ENCODE measurements at regions not wholly inside any gene's neighbourhood (a gene's known extent, or its start where the extent isn't known, plus 50 kb on each side); places are given as distances from the start of the nearest gene placed in this dataset.

DNA sequence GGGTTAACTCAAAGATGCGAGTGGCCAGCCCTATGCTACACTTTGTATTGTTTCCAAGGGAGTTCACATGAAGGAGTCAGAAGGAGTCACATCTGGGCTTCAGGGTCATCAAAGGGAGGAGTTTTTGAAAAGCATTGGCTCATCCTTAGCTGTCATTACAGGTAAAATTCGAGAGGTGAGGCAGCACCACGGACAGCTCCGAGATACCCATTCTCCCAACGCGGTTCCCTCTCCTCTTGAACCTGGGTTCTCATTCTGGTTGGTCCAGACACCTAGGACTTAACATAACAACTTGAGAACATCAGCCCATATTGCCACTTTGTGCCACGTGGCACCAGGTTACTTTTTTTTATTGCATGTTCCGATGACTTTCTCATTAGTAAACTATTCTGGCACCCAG lies 768.6 kb downstream of the NLGN4Y start:
- no peak for DNase-seq (ENCODE audit: low read depth in 2 of 2)
- H3K4me3 ChIP-seq (replicated peaks in 1 of 2; ENCODE audit: low read depth in 2 of 2, low read length in 2 of 2) = no peak overlapping the region
- TF ChIP-seq, protein P1, sequence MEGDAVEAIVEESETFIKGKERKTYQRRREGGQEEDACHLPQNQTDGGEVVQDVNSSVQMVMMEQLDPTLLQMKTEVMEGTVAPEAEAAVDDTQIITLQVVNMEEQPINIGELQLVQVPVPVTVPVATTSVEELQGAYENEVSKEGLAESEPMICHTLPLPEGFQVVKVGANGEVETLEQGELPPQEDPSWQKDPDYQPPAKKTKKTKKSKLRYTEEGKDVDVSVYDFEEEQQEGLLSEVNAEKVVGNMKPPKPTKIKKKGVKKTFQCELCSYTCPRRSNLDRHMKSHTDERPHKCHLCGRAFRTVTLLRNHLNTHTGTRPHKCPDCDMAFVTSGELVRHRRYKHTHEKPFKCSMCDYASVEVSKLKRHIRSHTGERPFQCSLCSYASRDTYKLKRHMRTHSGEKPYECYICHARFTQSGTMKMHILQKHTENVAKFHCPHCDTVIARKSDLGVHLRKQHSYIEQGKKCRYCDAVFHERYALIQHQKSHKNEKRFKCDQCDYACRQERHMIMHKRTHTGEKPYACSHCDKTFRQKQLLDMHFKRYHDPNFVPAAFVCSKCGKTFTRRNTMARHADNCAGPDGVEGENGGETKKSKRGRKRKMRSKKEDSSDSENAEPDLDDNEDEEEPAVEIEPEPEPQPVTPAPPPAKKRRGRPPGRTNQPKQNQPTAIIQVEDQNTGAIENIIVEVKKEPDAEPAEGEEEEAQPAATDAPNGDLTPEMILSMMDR (IDR thresholded peaks at IDR 0.05; ENCODE audit: low read depth, low read length) = no peak

DNA sequence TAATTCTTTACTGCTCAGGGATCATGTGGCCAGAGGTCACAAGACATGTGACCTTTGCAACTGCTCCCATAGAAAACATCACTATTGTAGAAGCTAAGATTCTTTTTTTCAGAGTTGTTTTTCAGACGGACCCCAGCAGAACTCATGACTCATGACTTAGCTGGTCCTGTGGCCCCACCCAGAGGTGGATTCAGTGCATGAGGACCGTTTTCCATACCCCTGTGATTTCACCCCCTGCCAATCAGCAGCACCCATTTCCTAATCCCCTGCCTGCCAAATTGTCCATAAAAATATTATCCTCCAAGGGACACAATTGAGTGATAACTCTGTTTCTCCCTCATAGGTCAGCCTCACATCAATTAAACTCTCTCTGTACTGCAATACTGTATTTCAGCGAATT lies 777.5 kb downstream of the NLGN4Y start:
- DNase-seq (ENCODE audit: low read depth in 2 of 2) = no peak
- H3K4me3 ChIP-seq (replicated peaks in 1 of 2; ENCODE audit: low read depth in 2 of 2, low read length in 2 of 2) = no peak overlapping the region
- TF ChIP-seq, protein P1 (IDR thresholded peaks at IDR 0.05; ENCODE audit: low read depth, low read length) = no peak

DNA sequence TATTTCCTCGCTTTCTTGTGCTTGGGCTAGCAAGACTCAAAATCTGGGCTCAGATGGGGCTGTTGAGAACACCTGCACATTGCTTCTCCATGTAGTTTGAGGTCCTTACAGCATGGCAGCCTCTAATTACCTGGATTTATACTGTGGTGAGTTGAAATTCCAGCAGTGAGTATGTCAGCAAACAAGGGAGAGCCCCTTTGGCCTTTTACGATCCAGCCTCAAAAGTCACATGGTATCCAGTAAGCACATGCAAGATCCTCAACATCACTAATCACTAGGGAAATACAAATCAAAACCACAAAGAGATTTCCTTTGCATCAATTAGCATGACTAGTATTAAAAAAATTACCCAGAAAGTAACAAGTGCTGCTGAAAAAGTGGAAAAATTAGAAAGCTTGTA lies 787.8 kb downstream of the NLGN4Y start:
- TF ChIP-seq, protein P1 (IDR thresholded peaks at IDR 0.05; ENCODE audit: low read depth, low read length) = no peak
- no peak overlapping the region for H3K4me3 ChIP-seq (replicated peaks in 1 of 2; ENCODE audit: low read depth in 2 of 2, low read length in 2 of 2)
- DNase-seq (ENCODE audit: low read depth in 2 of 2) = no peak

DNA sequence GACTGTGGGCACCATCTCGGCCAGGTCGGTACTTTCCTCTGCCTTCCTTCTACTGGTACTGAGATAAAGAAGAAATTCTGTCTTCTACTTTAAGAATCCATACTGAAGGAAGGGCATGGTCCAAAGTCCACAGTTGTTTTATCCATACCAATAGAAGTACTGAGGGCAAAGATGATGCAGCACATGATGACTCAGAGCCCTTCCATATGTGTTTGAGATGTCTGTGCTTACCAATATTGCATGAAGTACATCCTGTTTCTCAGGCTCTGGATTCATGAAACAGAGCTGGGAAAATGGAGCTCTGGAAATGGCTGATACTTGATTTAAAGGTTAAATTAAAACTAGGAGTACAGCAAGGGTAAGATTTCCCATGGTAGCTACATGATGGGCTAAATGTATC lies 799.9 kb downstream of the NLGN4Y start:
- H3K4me3 ChIP-seq (replicated peaks in 1 of 2; ENCODE audit: low read depth in 2 of 2, low read length in 2 of 2) = no peak overlapping the region
- DNase-seq (ENCODE audit: low read depth in 2 of 2) = peak in 1 of 2 donors; percentile 0
- TF ChIP-seq, protein P1 (IDR thresholded peaks at IDR 0.05; ENCODE audit: low read depth, low read length) = no peak

DNA sequence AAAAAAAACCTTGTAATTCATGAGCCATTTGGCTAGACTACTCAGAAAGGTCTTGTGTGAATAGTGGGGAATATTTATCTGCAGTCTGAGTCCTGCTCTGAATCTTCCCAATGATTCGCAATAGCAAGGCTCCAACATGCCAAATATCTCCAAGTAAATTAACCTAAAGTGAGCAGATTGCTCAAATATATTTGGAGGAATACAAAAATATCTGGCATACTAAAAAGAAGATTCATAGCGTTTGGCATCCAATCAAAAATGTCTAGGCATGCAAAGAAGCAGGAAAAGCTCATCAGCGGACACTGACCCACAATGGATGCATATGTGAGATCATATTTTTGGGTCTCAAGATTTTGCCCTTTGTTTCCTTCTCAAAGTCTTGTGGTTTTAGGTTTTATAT lies 800.9 kb downstream of the NLGN4Y start:
- TF ChIP-seq, protein P1 (IDR thresholded peaks at IDR 0.05; ENCODE audit: low read depth, low read length) = no peak
- H3K4me3 ChIP-seq (replicated peaks in 1 of 2; ENCODE audit: low read depth in 2 of 2, low read length in 2 of 2) = no peak overlapping the region
- peak in 1 of 2 donors; percentile 1 for DNase-seq (ENCODE audit: low read depth in 2 of 2)

DNA sequence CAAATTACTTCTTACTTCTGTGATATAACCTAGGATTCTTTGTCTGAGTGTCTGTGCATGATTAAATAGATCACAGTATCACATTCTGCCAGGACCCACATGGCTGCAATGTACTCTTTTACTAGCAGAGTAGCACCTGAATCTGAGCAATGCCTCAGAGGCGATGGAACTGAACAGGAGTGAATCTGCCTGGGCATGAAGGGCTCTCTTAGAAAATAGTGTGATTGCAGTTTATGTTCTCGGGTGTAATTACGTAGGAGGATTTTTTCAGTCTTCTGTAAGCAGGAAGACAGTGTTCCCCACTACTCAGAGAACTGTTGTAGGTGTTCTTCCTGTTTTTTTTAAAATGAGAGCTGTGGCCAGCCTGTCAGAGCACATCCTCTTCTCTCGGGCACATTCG lies 802.3 kb downstream of the NLGN4Y start:
- H3K4me3 ChIP-seq (replicated peaks in 1 of 2; ENCODE audit: low read depth in 2 of 2, low read length in 2 of 2) = no peak overlapping the region
- TF ChIP-seq, protein P1 (IDR thresholded peaks at IDR 0.05; ENCODE audit: low read depth, low read length) = no peak
- DNase-seq (ENCODE audit: low read depth in 2 of 2) = no peak

DNA sequence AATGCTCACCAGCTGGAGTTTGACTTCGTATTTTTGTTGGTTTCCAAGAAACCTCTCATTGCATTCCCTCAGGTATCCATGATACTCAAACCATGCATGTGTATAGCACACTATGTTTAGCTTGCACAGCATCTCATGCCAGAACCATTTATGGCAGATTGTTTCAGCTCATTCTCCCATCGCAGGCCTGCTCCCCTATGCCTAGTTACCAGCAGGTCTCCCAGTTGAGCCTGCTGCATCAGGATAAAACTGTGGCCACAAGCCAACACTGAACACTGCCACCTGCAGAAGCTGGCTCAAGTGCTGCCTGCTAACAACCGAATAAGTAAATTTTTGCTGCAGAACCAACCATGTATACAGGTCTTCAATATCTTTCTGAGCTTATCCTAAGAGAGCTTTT lies 804.5 kb downstream of the NLGN4Y start:
- H3K4me3 ChIP-seq (replicated peaks in 1 of 2; ENCODE audit: low read depth in 2 of 2, low read length in 2 of 2) = no peak overlapping the region
- no peak for DNase-seq (ENCODE audit: low read depth in 2 of 2)
- TF ChIP-seq, protein P1 (IDR thresholded peaks at IDR 0.05; ENCODE audit: low read depth, low read length) = no peak

Data from cardiac fibroblast (primary cell).